SK-N-SH (cell line): ENCODE measurements at regions not wholly inside any gene's neighbourhood (a gene's known extent, or its start where the extent isn't known, plus 50 kb on each side); places are given as distances from the start of the nearest gene placed in this dataset.

Source experiments
- ELF1 ChIP-seq: IDR thresholded peaks from 2 replicates; pipeline ENCODE4 v1.4.0; 2012
- GABPA ChIP-seq: IDR thresholded peaks from 2 replicates; pipeline ENCODE4 v1.4.0; 2012; ENCODE audit warnings: low read depth, mild to moderate bottlenecking
- MAX ChIP-seq: IDR thresholded peaks from 2 replicates; pipeline ENCODE4 v1.4.0; 2012; ENCODE audit warnings: low read depth
- MEF2A ChIP-seq: IDR thresholded peaks from 2 replicates; pipeline ENCODE4 v1.4.0; 2012; ENCODE audit warnings: low read depth, borderline replicate concordance
- POLR2AphosphoS5 ChIP-seq: IDR thresholded peaks from 2 replicates; pipeline ENCODE4 v1.6.1; 2012; ENCODE audit warnings: low read depth, low read length
- RCOR1 ChIP-seq: fragments of 150-350 bp; IDR thresholded peaks from 2 replicates; pipeline ENCODE4 v1.6.1; 2017; ENCODE audit warnings: antibody characterized with exemption, low read length
- TAF1 ChIP-seq: IDR thresholded peaks from 2 replicates; pipeline ENCODE4 v1.6.1; 2012; ENCODE audit warnings: low read depth, mild to moderate bottlenecking, low read length, moderate library complexity, borderline replicate concordance
- YY1 ChIP-seq: IDR thresholded peaks from 2 replicates; pipeline ENCODE4 v1.4.0; 2012; ENCODE audit warnings: low read depth, mild to moderate bottlenecking
- TF ChIP-seq, protein P1 (sequence below): IDR thresholded peaks from 2 replicates; pipeline ENCODE4 v1.6.1; 2012; ENCODE audit warnings: mild to moderate bottlenecking, low read depth, low read length, moderate library complexity
- TF ChIP-seq, protein P2 (sequence below): fragments of 200-600 bp; sonication (generic); IDR thresholded peaks from 2 replicates; pipeline ENCODE4 v1.6.1; 2017; ENCODE audit warnings: antibody characterized with exemption, mild to moderate bottlenecking, moderate library complexity
- TF ChIP-seq, protein P3 (sequence below): IDR thresholded peaks from 2 replicates; pipeline ENCODE4 v1.4.0; 2012; ENCODE audit warnings: low read depth, borderline replicate concordance

GRCh38 chr2:13255485-13255884, 538.7 kb downstream of the TRIB2 start:
- TF ChIP-seq, protein P1, sequence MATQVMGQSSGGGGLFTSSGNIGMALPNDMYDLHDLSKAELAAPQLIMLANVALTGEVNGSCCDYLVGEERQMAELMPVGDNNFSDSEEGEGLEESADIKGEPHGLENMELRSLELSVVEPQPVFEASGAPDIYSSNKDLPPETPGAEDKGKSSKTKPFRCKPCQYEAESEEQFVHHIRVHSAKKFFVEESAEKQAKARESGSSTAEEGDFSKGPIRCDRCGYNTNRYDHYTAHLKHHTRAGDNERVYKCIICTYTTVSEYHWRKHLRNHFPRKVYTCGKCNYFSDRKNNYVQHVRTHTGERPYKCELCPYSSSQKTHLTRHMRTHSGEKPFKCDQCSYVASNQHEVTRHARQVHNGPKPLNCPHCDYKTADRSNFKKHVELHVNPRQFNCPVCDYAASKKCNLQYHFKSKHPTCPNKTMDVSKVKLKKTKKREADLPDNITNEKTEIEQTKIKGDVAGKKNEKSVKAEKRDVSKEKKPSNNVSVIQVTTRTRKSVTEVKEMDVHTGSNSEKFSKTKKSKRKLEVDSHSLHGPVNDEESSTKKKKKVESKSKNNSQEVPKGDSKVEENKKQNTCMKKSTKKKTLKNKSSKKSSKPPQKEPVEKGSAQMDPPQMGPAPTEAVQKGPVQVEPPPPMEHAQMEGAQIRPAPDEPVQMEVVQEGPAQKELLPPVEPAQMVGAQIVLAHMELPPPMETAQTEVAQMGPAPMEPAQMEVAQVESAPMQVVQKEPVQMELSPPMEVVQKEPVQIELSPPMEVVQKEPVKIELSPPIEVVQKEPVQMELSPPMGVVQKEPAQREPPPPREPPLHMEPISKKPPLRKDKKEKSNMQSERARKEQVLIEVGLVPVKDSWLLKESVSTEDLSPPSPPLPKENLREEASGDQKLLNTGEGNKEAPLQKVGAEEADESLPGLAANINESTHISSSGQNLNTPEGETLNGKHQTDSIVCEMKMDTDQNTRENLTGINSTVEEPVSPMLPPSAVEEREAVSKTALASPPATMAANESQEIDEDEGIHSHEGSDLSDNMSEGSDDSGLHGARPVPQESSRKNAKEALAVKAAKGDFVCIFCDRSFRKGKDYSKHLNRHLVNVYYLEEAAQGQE: no peak
- TF ChIP-seq MAX (no peak), TAF1 (no peak), YY1 (no peak), GABPA (no peak), POLR2AphosphoS5 (no peak), MEF2A (no peak), RCOR1 (no peak), ELF1 (no peak)
- TF ChIP-seq, protein P2, sequence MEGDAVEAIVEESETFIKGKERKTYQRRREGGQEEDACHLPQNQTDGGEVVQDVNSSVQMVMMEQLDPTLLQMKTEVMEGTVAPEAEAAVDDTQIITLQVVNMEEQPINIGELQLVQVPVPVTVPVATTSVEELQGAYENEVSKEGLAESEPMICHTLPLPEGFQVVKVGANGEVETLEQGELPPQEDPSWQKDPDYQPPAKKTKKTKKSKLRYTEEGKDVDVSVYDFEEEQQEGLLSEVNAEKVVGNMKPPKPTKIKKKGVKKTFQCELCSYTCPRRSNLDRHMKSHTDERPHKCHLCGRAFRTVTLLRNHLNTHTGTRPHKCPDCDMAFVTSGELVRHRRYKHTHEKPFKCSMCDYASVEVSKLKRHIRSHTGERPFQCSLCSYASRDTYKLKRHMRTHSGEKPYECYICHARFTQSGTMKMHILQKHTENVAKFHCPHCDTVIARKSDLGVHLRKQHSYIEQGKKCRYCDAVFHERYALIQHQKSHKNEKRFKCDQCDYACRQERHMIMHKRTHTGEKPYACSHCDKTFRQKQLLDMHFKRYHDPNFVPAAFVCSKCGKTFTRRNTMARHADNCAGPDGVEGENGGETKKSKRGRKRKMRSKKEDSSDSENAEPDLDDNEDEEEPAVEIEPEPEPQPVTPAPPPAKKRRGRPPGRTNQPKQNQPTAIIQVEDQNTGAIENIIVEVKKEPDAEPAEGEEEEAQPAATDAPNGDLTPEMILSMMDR: no peak
- TF ChIP-seq, protein P3, sequence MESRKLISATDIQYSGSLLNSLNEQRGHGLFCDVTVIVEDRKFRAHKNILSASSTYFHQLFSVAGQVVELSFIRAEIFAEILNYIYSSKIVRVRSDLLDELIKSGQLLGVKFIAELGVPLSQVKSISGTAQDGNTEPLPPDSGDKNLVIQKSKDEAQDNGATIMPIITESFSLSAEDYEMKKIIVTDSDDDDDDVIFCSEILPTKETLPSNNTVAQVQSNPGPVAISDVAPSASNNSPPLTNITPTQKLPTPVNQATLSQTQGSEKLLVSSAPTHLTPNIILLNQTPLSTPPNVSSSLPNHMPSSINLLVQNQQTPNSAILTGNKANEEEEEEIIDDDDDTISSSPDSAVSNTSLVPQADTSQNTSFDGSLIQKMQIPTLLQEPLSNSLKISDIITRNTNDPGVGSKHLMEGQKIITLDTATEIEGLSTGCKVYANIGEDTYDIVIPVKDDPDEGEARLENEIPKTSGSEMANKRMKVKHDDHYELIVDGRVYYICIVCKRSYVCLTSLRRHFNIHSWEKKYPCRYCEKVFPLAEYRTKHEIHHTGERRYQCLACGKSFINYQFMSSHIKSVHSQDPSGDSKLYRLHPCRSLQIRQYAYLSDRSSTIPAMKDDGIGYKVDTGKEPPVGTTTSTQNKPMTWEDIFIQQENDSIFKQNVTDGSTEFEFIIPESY: no peak
